OCI-LY7 (cell line): ENCODE measurements at regions not wholly inside any gene's neighbourhood (a gene's known extent, or its start where the extent isn't known, plus 50 kb on each side); places are given as distances from the start of the nearest gene placed in this dataset.

Experiments
- BruUV-seq: library from RNA; stranded (reverse); fragments of 400-500 nt; replicated peaks from 2 replicates; lab custom pipeline; 2021; lab: Mats Ljungman, UMichigan
- CTCF ChIA-PET: fragments of 300-600 bp; sonication (Branson Sonifier 250); formaldehyde crosslinking; loops from one replicate; lab custom pipeline; 2022; ENCODE audit warnings: antibody characterized with exemption; ENCODE audit not compliant: unreplicated experiment; lab: Charles Lee
- POLR2A ChIA-PET: fragments of 300-600 bp; sonication (Branson Sonifier 250); formaldehyde crosslinking; loops from one replicate; lab custom pipeline; 2022; ENCODE audit warnings: antibody characterized with exemption; lab: Charles Lee
- DNase-seq: peaks from one replicate; pipeline ENCODE4 v3.0.0-alpha.2; 2015; ENCODE audit warnings: low spot score
- H2AFZ ChIP-seq: fragments of 200-600 bp; sonication (generic), shearing (Covaris generic); 2 replicates; pipeline ENCODE4 v1.6.1; 2014; ENCODE audit warnings: mild to moderate bottlenecking, antibody characterized with exemption, low read length, moderate library complexity
- H3K27ac ChIP-seq: fragments of 200-600 bp; sonication (generic); 2 replicates; pipeline ENCODE4 v1.5.1; 2014; ENCODE audit warnings: mixed run types, low read depth, mild to moderate bottlenecking, moderate library complexity, low read length, inconsistent platforms; ENCODE audit not compliant: poor library complexity, severe bottlenecking
- H3K36me3 ChIP-seq: fragments of 200-600 bp; sonication (generic); 2 replicates; pipeline ENCODE4 v1.6.1; 2014; ENCODE audit warnings: mild to moderate bottlenecking, antibody characterized with exemption, low read length, moderate library complexity, mixed read lengths; ENCODE audit not compliant: insufficient read depth
- H3K4me1 ChIP-seq: fragments of 200-600 bp; sonication (generic); 2 replicates; pipeline ENCODE4 v1.5.1; 2014; ENCODE audit warnings: mild to moderate bottlenecking, low read length; ENCODE audit not compliant: insufficient read depth, poor library complexity, severe bottlenecking
- H3K4me2 ChIP-seq: fragments of 200-600 bp; sonication (generic); 2 replicates; pipeline ENCODE4 v1.6.1; 2014; ENCODE audit warnings: mild to moderate bottlenecking, low read length
- H3K4me3 ChIP-seq: fragments of 200-600 bp; sonication (generic); 2 replicates; pipeline ENCODE4 v1.5.1; 2014; ENCODE audit warnings: mild to moderate bottlenecking, low read depth, low read length; ENCODE audit not compliant: poor library complexity, severe bottlenecking
- H3K79me2 ChIP-seq: fragments of 200-600 bp; sonication (generic); 2 replicates; pipeline ENCODE4 v1.6.1; 2016; ENCODE audit warnings: low read depth, mild to moderate bottlenecking, low read length, moderate library complexity, mixed read lengths; ENCODE audit not compliant: insufficient read depth
- H3K9me2 ChIP-seq: fragments of 200-600 bp; sonication (generic); 2 replicates; pipeline ENCODE4 v1.6.1; 2016; ENCODE audit warnings: mild to moderate bottlenecking, low read length, mixed read lengths; ENCODE audit not compliant: insufficient read depth
- H3K9me3 ChIP-seq: fragments of 200-600 bp; sonication (generic); 2 replicates; pipeline ENCODE4 v1.6.1; 2014; ENCODE audit warnings: mild to moderate bottlenecking, mixed run types, low read length, mixed read lengths
- H4K20me1 ChIP-seq: fragments of 200-600 bp; sonication (generic); 2 replicates; pipeline ENCODE4 v1.6.1; 2014; ENCODE audit warnings: mild to moderate bottlenecking, antibody characterized with exemption, low read length, moderate library complexity, mixed read lengths; ENCODE audit not compliant: insufficient read depth
- EZH2phosphoT487 ChIP-seq: fragments of 200-600 bp; sonication (generic); IDR thresholded peaks from 2 replicates; pipeline ENCODE4 v1.6.1; 2018; ENCODE audit warnings: low read depth, borderline replicate concordance, mild to moderate bottlenecking, mixed run types, antibody characterized with exemption, low read length, moderate library complexity, mixed read lengths
- intact Hi-C: fragments of 100-400 bp; cut with micrococcal nuclease; formaldehyde crosslinking; loops from one replicate; pipeline ENCODE4 v1.10.0; 2022; ENCODE audit not compliant: unreplicated experiment
- TF ChIP-seq, protein P1 (sequence below): fragments of 200-600 bp; sonication (generic); conservative IDR thresholded peaks from 2 replicates; pipeline ENCODE4 v1.5.1; 2014; ENCODE audit warnings: mild to moderate bottlenecking, antibody characterized with exemption, low read length, moderate library complexity, mixed read lengths

DNA sequence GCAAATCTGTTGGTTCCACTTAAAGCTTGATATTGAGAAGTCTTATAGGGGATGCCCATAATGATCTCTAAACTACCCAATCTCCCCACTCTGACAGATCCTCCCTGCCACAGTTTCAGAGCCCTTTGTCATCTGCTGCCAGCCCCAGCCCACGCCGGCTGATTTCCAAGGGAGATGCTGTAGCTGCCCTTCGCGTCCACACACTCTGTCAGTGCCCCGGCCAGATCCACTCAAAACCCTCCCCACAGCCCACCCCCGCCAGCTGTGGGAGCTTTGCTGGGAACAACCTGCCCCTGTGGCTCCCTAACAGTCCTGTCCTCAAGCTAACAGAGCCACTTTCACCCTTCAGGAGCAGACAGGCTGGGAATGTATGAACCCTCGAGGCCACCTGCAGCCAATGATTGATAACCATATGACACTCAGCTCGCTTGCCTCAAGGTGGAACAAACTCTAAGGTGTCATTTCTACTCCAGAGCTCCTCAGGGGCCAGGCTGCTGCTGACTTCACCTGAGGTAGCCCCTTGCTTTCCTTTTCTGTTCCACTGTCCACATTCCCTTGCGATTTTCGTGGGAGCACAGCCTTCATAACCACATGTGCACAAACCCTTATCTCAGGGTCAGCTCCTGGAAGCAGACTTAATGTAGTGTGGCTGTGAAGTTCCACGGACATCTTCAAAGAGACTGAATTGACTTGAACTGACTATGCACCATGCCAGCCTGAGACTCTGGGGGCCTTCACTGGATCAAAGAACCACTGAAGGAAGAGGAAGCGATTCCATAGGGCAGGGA is 92.6 kb upstream of the LGALSL start:
- Histone ChIP-seq H3K27ac (no peak overlapping the region), H3K9me2 (no peaks in the 10 kb centered on the region), H4K20me1 (no peaks in the 10 kb centered on the region), H3K4me2 (no peak overlapping the region), H3K79me2 (no peaks in the 10 kb centered on the region), H3K4me1 (peaks cover 39% of the 10 kb centered on the region), H3K36me3 (no peaks in the 10 kb centered on the region), H3K9me3 (no peaks in the 10 kb centered on the region), H3K4me3 (no peak overlapping the region), H2AFZ (no peak overlapping the region)
- ChIA-PET CTCF (interaction anchor here (1.4 kb wide), 1 partner anchor 30 kb away, joined by 6 read pairs; no protein-coding TSS in a partner anchor), POLR2A (interaction anchor here (0.6 to 1.7 kb wide), 4 partner anchors 15 to 132 kb away, joined by 3 read pairs; partner anchors contain the start of gene LGALSL)
- no peak for DNase-seq
- intact Hi-C loops: no loop called here
- TF ChIP-seq, protein P1, sequence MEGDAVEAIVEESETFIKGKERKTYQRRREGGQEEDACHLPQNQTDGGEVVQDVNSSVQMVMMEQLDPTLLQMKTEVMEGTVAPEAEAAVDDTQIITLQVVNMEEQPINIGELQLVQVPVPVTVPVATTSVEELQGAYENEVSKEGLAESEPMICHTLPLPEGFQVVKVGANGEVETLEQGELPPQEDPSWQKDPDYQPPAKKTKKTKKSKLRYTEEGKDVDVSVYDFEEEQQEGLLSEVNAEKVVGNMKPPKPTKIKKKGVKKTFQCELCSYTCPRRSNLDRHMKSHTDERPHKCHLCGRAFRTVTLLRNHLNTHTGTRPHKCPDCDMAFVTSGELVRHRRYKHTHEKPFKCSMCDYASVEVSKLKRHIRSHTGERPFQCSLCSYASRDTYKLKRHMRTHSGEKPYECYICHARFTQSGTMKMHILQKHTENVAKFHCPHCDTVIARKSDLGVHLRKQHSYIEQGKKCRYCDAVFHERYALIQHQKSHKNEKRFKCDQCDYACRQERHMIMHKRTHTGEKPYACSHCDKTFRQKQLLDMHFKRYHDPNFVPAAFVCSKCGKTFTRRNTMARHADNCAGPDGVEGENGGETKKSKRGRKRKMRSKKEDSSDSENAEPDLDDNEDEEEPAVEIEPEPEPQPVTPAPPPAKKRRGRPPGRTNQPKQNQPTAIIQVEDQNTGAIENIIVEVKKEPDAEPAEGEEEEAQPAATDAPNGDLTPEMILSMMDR: no peak
- no peak for TF ChIP-seq EZH2phosphoT487
- no TSS peak for BruUV-seq

DNA sequence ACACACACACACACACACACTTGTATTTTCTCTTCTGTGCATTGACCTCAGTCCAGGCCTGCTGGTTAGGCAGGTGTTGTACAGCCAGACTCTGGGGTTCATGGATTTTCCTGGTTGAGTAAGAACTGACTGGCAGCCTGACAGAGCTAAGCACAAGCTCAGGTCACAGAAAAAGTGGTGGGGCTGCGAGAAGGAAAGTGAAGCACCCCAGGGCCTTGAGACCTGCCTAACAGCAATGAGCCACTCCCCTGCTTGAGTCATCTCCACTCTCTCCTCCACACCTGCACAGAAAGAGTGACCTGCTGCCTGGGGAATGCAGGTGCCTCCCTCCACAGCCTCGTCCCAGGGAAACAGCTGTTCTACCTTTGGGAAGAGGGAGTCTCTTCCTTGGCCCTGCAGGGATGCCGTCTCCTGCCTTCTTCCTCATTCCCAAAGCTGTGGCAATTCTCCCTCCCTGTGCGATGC is 91.4 kb upstream of the LGALSL start:
- POLR2A ChIA-PET: interaction anchor here (0.7 to 1.6 kb wide), 2 partner anchors 8 to 222 kb away, joined by 3 to 5 read pairs; no protein-coding TSS in a partner anchor
- Histone ChIP-seq H3K4me2 (no peak overlapping the region), H3K27ac (no peak overlapping the region), H3K4me1 (peaks cover 39% of the 10 kb centered on the region), H4K20me1 (no peaks in the 10 kb centered on the region), H3K9me3 (no peaks in the 10 kb centered on the region), H3K9me2 (no peaks in the 10 kb centered on the region), H2AFZ (no peak overlapping the region), H3K36me3 (no peaks in the 10 kb centered on the region), H3K4me3 (no peak overlapping the region), H3K79me2 (no peaks in the 10 kb centered on the region)
- no TSS peak for BruUV-seq
- intact Hi-C loops: no loop called here
- no peak for DNase-seq
- CTCF ChIA-PET: no interaction called here
- no peak for TF ChIP-seq EZH2phosphoT487
- TF ChIP-seq, protein P1: no peak

DNA sequence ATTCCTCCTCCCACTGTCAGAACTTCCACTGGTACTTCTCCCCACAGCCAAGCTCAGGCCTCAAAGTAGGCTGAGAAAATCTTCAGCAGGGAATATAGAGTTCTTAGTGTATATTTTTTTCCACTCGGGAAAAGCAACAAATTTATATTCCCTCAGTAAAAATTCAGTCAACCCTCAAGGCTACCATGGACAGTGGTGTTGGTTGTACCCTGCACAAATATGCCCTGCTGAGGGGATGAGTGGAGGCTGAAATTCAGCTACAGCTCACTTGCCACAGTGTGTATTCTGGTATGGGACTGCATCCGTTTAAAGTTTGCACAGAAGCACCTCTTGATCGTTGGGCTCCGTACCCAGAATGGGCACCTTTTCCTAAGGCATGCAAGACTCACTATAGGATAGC is 90.8 kb upstream of the LGALSL start:
- Histone ChIP-seq H2AFZ (no peak overlapping the region), H3K79me2 (no peaks in the 10 kb centered on the region), H3K4me3 (no peak overlapping the region), H4K20me1 (no peaks in the 10 kb centered on the region), H3K9me3 (no peaks in the 10 kb centered on the region), H3K27ac (no peak overlapping the region), H3K36me3 (no peaks in the 10 kb centered on the region), H3K4me2 (no peak overlapping the region), H3K4me1 (peaks cover 39% of the 10 kb centered on the region), H3K9me2 (no peaks in the 10 kb centered on the region)
- CTCF ChIA-PET: interaction anchor here (1.1 kb wide), 1 partner anchor 32 kb away, joined by 3 read pairs; no protein-coding TSS in a partner anchor
- POLR2A ChIA-PET: interaction anchor here (0.5 to 1.6 kb wide), 4 partner anchors 8 to 421 kb away, joined by 3 to 5 read pairs (median 3); no protein-coding TSS in a partner anchor
- no peak for DNase-seq
- no TSS peak for BruUV-seq
- intact Hi-C loops: no loop called here
- no peak for TF ChIP-seq EZH2phosphoT487
- TF ChIP-seq, protein P1: no peak
